Kidney (tissue), 13 donors: ENCODE measurements at regions not wholly inside any gene's neighbourhood (a gene's known extent, or its start where the extent isn't known, plus 50 kb on each side); places are given as distances from the start of the nearest gene placed in this dataset.

Experiments used
- DNase-seq, 5 donors: peaks; one replicate each; pipeline ENCODE4 v3.0.0-alpha.2; 2013 to 2020
- FAIRE-seq: peaks from 2 replicates; lab custom pipeline; 2012; peaks lifted over from hg19 to GRCh38; lab: Jason Lieb, UNC
- H3K27ac ChIP-seq, 2 donors: one replicate each; pipeline ENCODE4 v1.7.0; 2013; ENCODE audit warnings: low read depth in 2 of 2, low read length in 2 of 2, inconsistent platforms in 1 of 2
- H3K27me3 ChIP-seq: one replicate; pipeline ENCODE4 v1.7.1; 2013; ENCODE audit warnings: low read length, inconsistent platforms; ENCODE audit not compliant: control insufficient read depth, insufficient read depth
- H3K36me3 ChIP-seq, 3 donors: one replicate each; pipeline versions ENCODE4 v1.7.0 to v1.7.1; 2013; ENCODE audit warnings: low read length in 3 of 3, control low read depth in 1 of 3, inconsistent platforms in 1 of 3; ENCODE audit not compliant: insufficient read depth in 3 of 3, control insufficient read depth in 2 of 3
- H3K4me1 ChIP-seq, 3 donors: one replicate each; pipeline versions ENCODE4 v1.7.0 to v1.7.1; 2013; ENCODE audit warnings: low read length in 3 of 3, inconsistent platforms in 1 of 3, low read depth in 1 of 3; ENCODE audit not compliant: control insufficient read depth in 2 of 3, insufficient read depth in 2 of 3
- H3K4me3 ChIP-seq, 3 donors: one replicate each; pipeline versions ENCODE4 v1.7.0 to v1.8.1; 2013; ENCODE audit warnings: low read length in 3 of 3, control low read depth in 1 of 3, inconsistent platforms in 1 of 3
- H3K9ac ChIP-seq, 3 donors: one replicate each; pipeline versions ENCODE4 v1.7.0 to v1.7.1; 2013; ENCODE audit warnings: low read length in 3 of 3, control low read depth in 1 of 3, inconsistent platforms in 1 of 3
- H3K9me3 ChIP-seq, 3 donors: one replicate each; pipeline versions ENCODE4 v1.7.0 to v1.7.1; 2013; ENCODE audit warnings: low read length in 3 of 3, control low read depth in 1 of 3, inconsistent platforms in 1 of 3; ENCODE audit not compliant: control insufficient read depth in 2 of 3, insufficient read depth in 1 of 3
- intact Hi-C: fragments of 100-400 bp; cut with DNase I; formaldehyde crosslinking; loops from one replicate; pipeline ENCODE4 v1.11.1; 2022
- TF ChIP-seq, protein P1 (sequence below): IDR thresholded peaks from 3 replicates; pipeline ENCODE4 v1.5.1; 2012; ENCODE audit warnings: mild to moderate bottlenecking, moderate library complexity, borderline replicate concordance; ENCODE audit not compliant: insufficient read depth; ENCODE audit errors: extremely low read depth
- donor health status: control.
- donor health status: control.
- donor health status: control.
- donor health status: control.
- donor health status: control.
- donor health status: DM: yes; HTN: yes; CAD: no.
- donor health status: Normal renal cell carcinoma (clear cell type).

GRCh38 chr17:77888242-77889134, 70.0 kb upstream of the TNRC6C start:
- FAIRE-seq (no peak), DNase-seq (peak in 1 of 5 donors; percentile 25)
- Histone ChIP-seq H3K4me3 (peak overlapping the region; percentile 60 to 81 (median 62)), H3K4me1 (peaks cover 0 to 7% (median 3%) of the 10 kb centered on the region in 3 donors), H3K27me3 (no peaks in the 10 kb centered on the region), H3K9me3 (no peaks in the 10 kb centered on the region), H3K9ac (peak overlapping the region; percentile 38 to 91 (median 54)), H3K27ac (no peak overlapping the region), H3K36me3 (no peaks in the 10 kb centered on the region)
- intact Hi-C loops: no loop called here
- TF ChIP-seq, protein P1, sequence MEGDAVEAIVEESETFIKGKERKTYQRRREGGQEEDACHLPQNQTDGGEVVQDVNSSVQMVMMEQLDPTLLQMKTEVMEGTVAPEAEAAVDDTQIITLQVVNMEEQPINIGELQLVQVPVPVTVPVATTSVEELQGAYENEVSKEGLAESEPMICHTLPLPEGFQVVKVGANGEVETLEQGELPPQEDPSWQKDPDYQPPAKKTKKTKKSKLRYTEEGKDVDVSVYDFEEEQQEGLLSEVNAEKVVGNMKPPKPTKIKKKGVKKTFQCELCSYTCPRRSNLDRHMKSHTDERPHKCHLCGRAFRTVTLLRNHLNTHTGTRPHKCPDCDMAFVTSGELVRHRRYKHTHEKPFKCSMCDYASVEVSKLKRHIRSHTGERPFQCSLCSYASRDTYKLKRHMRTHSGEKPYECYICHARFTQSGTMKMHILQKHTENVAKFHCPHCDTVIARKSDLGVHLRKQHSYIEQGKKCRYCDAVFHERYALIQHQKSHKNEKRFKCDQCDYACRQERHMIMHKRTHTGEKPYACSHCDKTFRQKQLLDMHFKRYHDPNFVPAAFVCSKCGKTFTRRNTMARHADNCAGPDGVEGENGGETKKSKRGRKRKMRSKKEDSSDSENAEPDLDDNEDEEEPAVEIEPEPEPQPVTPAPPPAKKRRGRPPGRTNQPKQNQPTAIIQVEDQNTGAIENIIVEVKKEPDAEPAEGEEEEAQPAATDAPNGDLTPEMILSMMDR: no peak

- no peak overlapping the region for H3K9ac ChIP-seq
- FAIRE-seq (no peak), DNase-seq (peak in 1 of 5 donors; percentile 25)
- intact Hi-C loops: no loop called here
- H3K27me3 ChIP-seq: no peaks in the 10 kb centered on the region
- TF ChIP-seq, protein P1: no peak
- H3K27ac ChIP-seq: no peak overlapping the region
- no peak overlapping the region for H3K4me3 ChIP-seq
- H3K4me1 ChIP-seq: peaks cover 0 to 7% (median 3%) of the 10 kb centered on the region in 3 donors
- H3K9me3 ChIP-seq: no peaks in the 10 kb centered on the region
- no peaks in the 10 kb centered on the region for H3K36me3 ChIP-seq
These were observed 69.4 kb upstream of the TNRC6C start for GRCh38 chr17:77889135-77889505.

DNA sequence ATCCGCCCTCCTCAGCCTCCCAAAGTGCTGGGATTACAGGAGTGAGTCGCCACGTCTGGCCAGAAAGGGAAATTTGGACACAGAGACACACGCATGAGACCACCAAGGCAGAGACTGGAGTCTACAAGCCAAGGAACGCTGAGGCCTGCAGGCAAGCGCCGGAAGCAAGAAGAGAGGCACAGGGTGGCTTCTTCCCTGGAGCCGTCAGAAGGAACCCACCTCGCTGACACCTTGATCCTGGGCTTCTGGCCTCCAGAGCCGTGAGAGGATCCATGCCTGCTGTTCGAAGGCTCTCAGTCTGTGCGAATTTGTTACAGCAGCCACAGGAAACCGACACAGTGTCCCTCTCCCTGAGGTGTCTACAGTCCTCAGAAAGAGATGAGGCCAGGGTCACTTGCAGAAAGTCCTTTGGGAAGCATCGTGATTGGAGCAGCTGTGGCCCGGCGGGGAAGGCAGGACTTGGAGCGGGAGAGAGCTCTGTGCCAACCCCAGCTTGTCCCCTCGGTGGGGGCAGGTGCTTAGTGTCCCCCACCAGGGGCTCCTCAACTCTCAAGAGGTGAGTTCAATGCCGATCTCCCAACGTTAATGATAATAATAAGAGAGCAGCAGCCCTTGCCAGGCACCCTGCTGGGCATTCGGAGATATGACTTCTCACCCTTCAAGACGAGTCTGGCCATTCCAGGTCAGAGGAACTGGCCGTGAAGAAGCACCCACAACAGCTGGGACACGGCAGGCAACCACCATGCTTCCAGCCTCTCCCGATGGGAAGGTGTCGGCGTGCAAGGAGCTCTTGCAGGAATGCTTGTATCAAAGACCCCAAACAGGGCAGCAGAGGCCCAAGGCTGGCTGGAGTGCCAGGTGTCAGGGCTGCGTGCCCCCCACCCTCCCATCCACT, 68.4 kb upstream of the TNRC6C start:
- DNase-seq: peak in 1 of 5 donors; percentile 53
- intact Hi-C loops: no loop called here
- FAIRE-seq: no peak

More for the DNA sequence above, 68.4 kb upstream of the TNRC6C start:
- Histone ChIP-seq H3K9ac (no peak overlapping the region), H3K27ac (no peak overlapping the region), H3K4me1 (peaks cover 0 to 7% (median 3%) of the 10 kb centered on the region in 3 donors), H3K27me3 (no peaks in the 10 kb centered on the region), H3K9me3 (no peaks in the 10 kb centered on the region), H3K4me3 (no peak overlapping the region), H3K36me3 (no peaks in the 10 kb centered on the region)
- TF ChIP-seq, protein P1: no peak
